Breast epithelium (tissue), 4 donors: ENCODE measurements at regions not wholly inside any gene's neighbourhood (a gene's known extent, or its start where the extent isn't known, plus 50 kb on each side); places are given as distances from the start of the nearest gene placed in this dataset.

Source experiments
- DNase-seq, 2 donors: peaks; one replicate each; pipeline ENCODE4 v3.0.0-alpha.2; 2019; ENCODE audit warnings: low spot score in 2 of 2
- H3K27ac ChIP-seq, 2 donors: fragments of 200-600 bp; sonication (generic) in 1 of 2; one replicate each; pipeline ENCODE4 v1.5.1; 2016 to 2019; ENCODE audit warnings: mild to moderate bottlenecking in 1 of 2
- H3K27me3 ChIP-seq, 2 donors: fragments of 200-600 bp; sonication (generic) in 1 of 2; one replicate each; pipeline versions ENCODE4 v1.5.1 to v1.6.0; 2017 to 2019; ENCODE audit warnings: control low read depth in 1 of 2, mild to moderate bottlenecking in 1 of 2
- H3K36me3 ChIP-seq: fragments of 200-600 bp; one replicate; pipeline ENCODE4 v1.5.1; 2019
- H3K4me1 ChIP-seq, 2 donors: fragments of 200-600 bp; sonication (generic); one replicate each; pipeline ENCODE4 v1.5.1; 2016 to 2019; ENCODE audit warnings: control low read depth in 1 of 2
- H3K4me3 ChIP-seq, 3 donors: fragments of 200-600 bp; sonication (generic); 1 replicate in 2 of 3; 2 replicates in 1 of 3; pipeline ENCODE4 v1.5.1; 2016 to 2019; ENCODE audit warnings: mild to moderate bottlenecking in 3 of 3, moderate library complexity in 2 of 3
- H3K9me3 ChIP-seq, 2 donors: fragments of 200-600 bp; sonication (generic) in 1 of 2; one replicate each; pipeline ENCODE4 v1.5.1; 2016 to 2019; ENCODE audit warnings: control low read depth in 1 of 2
- POLR2A ChIP-seq: fragments of 450-650 bp; IDR thresholded peaks from one replicate; pipeline ENCODE4 v1.6.1; 2016; ENCODE audit warnings: antibody characterized with exemption, mild to moderate bottlenecking, moderate library complexity
- POLR2AphosphoS5 ChIP-seq, 3 donors: sonication (generic); formaldehyde crosslinking; IDR thresholded peaks; one replicate each; pipeline ENCODE4 v1.6.1; 2017; ENCODE audit warnings: antibody characterized with exemption in 3 of 3
- intact Hi-C: fragments of 100-400 bp; cut with DNase I; formaldehyde crosslinking; loops from one replicate; pipeline ENCODE4 v1.15.1; 2023; ENCODE audit warnings: low total_unique reads
- TF ChIP-seq, protein P1 (sequence below), 3 donors: fragments of 450-650 bp; IDR thresholded peaks; one replicate each; pipeline ENCODE4 v1.5.1; 2016 to 2017; ENCODE audit warnings: antibody characterized with exemption in 3 of 3, mild to moderate bottlenecking in 3 of 3, moderate library complexity in 3 of 3

DNA sequence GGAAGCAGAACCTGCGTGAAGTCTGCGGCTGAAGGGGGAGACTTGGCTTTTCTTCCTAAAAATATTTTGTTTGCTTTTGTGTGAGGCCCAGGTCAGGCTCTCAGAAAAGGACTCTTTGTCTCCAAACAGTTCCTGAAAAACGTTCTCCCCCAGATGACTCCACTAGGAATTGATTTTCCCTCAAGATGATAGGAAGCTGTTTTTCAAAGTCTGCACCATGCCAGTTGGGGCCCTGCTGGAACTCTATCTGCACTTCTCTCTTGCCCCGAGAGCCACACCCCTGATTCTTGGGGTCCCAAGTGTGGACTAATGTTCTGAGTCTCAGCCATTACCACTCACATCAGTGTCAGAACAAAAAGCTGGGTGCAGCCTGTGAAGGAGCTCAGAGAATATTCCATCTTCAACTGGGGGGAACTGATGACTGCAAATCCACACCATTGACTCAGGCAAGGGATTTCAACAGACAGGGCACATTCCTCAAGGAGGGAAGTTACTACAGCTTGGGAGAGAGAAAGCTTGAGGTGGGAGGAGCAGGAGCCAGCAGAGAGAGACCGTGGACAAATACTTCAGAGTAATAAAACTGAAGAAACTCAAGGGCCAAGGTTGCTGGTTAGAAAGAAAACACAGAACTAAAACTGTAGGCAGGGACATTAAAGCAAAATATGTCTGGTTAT lies 768.3 kb downstream of the RNF144A start:
- Histone ChIP-seq H3K9me3 (no peaks in the 10 kb centered on the region), H3K4me3 (no peak overlapping the region), H3K4me1 (no peaks in the 10 kb centered on the region), H3K27ac (no peak overlapping the region), H3K27me3 (no peaks in the 10 kb centered on the region), H3K36me3 (no peaks in the 10 kb centered on the region)
- TF ChIP-seq POLR2A (no peak), POLR2AphosphoS5 (IDR thresholded peaks at IDR 0.05) (no peak)
- TF ChIP-seq, protein P1, sequence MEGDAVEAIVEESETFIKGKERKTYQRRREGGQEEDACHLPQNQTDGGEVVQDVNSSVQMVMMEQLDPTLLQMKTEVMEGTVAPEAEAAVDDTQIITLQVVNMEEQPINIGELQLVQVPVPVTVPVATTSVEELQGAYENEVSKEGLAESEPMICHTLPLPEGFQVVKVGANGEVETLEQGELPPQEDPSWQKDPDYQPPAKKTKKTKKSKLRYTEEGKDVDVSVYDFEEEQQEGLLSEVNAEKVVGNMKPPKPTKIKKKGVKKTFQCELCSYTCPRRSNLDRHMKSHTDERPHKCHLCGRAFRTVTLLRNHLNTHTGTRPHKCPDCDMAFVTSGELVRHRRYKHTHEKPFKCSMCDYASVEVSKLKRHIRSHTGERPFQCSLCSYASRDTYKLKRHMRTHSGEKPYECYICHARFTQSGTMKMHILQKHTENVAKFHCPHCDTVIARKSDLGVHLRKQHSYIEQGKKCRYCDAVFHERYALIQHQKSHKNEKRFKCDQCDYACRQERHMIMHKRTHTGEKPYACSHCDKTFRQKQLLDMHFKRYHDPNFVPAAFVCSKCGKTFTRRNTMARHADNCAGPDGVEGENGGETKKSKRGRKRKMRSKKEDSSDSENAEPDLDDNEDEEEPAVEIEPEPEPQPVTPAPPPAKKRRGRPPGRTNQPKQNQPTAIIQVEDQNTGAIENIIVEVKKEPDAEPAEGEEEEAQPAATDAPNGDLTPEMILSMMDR (IDR thresholded peaks at IDR 0.05) = no peak
- intact Hi-C loops = no loop called here
- no peak for DNase-seq

DNA sequence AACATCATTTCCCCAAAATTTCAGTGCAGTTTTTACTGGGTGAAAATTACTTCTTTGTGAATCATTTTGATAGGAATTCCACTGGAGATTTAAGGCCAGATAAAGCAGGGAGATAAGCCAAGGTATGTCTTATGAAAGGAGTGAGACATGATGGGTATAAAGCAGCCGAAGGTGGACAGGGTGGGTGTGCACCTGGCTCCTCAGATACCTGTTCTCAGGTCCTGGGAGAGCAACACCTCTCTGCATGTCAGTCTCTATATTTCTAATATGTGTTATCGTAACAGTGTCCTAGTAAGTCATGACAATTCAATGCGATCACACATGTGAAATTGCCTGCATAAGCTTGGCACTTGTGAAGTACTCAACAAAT lies 768.8 kb downstream of the RNF144A start:
- no peaks in the 10 kb centered on the region for H3K9me3 ChIP-seq
- no peak for DNase-seq
- TF ChIP-seq, protein P1 (IDR thresholded peaks at IDR 0.05) = no peak
- no peak for TF ChIP-seq POLR2AphosphoS5 (IDR thresholded peaks at IDR 0.05)
- TF ChIP-seq POLR2A = no peak
- intact Hi-C loops = no loop called here
- H3K4me3 ChIP-seq = no peak overlapping the region
- H3K36me3 ChIP-seq = no peaks in the 10 kb centered on the region
- no peaks in the 10 kb centered on the region for H3K27me3 ChIP-seq
- H3K4me1 ChIP-seq = no peaks in the 10 kb centered on the region
- H3K27ac ChIP-seq = no peak overlapping the region

DNA sequence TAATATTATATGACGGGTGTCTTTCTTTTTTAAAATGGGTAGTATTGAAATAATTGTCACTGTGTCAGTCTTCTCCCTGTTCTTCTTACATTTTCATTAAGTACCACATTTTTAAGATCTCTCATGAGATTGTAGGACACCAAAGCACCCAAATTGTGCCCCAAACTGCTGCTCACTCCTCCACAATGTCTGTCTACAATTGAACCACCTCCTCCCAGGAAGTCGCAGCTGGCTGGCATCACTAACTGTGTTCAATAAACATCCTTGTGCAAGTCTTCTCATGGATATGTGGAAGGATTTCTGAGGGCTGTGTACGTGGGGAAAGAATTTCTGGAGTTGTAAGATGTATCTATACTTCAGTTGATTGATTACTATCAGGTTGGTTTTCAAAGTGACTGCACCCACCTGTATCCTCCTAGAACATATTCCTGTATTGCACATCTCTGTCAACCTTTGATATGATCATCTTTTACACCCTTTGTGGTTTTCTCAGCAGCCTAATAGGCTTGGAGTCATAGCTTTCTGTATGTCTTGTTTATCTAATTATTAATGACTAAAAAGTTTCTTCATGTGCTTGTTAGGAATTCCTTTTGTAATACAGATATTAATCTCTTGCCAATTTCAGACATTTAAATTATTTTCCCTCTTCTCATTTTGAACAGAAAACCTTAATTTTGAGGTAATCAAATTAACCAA lies 774.9 kb downstream of the RNF144A start:
- intact Hi-C loops = no loop called here
- H3K4me3 ChIP-seq = no peak overlapping the region
- H3K36me3 ChIP-seq = no peaks in the 10 kb centered on the region
- H3K27ac ChIP-seq = no peak overlapping the region
- no peaks in the 10 kb centered on the region for H3K4me1 ChIP-seq
- no peak for TF ChIP-seq POLR2A
- TF ChIP-seq, protein P1 (IDR thresholded peaks at IDR 0.05) = no peak
- TF ChIP-seq POLR2AphosphoS5 (IDR thresholded peaks at IDR 0.05) = no peak
- H3K9me3 ChIP-seq = no peaks in the 10 kb centered on the region
- no peaks in the 10 kb centered on the region for H3K27me3 ChIP-seq
- DNase-seq = no peak

DNA sequence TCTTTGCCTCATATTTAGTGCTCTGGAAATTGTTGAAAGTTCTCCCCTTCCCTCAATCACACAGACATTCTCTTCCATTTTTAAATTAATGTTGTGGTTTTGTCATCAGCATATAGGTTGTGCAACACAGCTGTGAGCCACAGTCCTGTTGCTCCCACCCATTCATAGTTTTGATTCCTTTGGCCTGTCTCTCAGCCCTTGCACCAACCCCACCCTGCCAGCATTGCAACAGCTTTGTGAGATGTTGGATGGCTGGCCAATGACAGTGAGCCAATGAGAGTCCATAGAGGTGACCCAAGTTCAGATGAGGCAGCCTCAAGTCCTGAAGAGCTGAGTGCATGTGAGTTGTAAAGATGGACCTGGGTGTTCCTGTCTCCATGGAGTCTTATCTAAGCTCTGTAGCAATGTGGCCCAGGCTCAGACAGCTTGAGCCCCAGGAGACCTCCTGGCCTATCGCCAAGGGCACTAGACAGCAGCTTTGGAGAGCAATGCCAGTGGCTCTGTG lies 775.5 kb downstream of the RNF144A start:
- H3K9me3 ChIP-seq = no peaks in the 10 kb centered on the region
- H3K36me3 ChIP-seq = no peaks in the 10 kb centered on the region
- no peak overlapping the region for H3K27ac ChIP-seq
- intact Hi-C loops = no loop called here
- TF ChIP-seq POLR2A = no peak
- TF ChIP-seq, protein P1 (IDR thresholded peaks at IDR 0.05) = no peak
- TF ChIP-seq POLR2AphosphoS5 (IDR thresholded peaks at IDR 0.05) = peak in 1 of 3 donors; percentile 55
- no peaks in the 10 kb centered on the region for H3K4me1 ChIP-seq
- H3K4me3 ChIP-seq = no peak overlapping the region
- no peaks in the 10 kb centered on the region for H3K27me3 ChIP-seq
- no peak for DNase-seq
